Osteoblast (primary cell): ENCODE measurements at regions not wholly inside any gene's neighbourhood (a gene's known extent, or its start where the extent isn't known, plus 50 kb on each side); places are given as distances from the start of the nearest gene placed in this dataset.

Experiments used
- DNase-seq: peaks from one replicate; pipeline ENCODE4 v3.0.0; 2011; ENCODE audit warnings: low spot score, mixed read lengths; ENCODE audit not compliant: insufficient read length; ENCODE audit errors: missing footprints
- H2AFZ ChIP-seq: 2 replicates; pipeline ENCODE4 v1.6.0; 2011; ENCODE audit warnings: mild to moderate bottlenecking, low read length
- H3K27ac ChIP-seq: 2 replicates; pipeline ENCODE4 v1.5.1; 2011; ENCODE audit warnings: mild to moderate bottlenecking, low read depth, low read length, moderate library complexity
- H3K27me3 ChIP-seq: 2 replicates; pipeline ENCODE4 v1.6.0; 2012; ENCODE audit warnings: mild to moderate bottlenecking, control low read depth, inconsistent platforms, low read length, moderate library complexity; ENCODE audit not compliant: insufficient read depth
- H3K36me3 ChIP-seq: 2 replicates; pipeline ENCODE4 v1.5.1; 2011; ENCODE audit warnings: mild to moderate bottlenecking, low read length, control low read depth, moderate library complexity; ENCODE audit not compliant: insufficient read depth
- H3K4me1 ChIP-seq: 2 replicates; pipeline ENCODE4 v1.5.1; 2011; ENCODE audit warnings: mild to moderate bottlenecking, low read length, control low read depth, moderate library complexity; ENCODE audit not compliant: insufficient read depth
- H3K4me2 ChIP-seq: 2 replicates; pipeline ENCODE4 v1.6.0; 2011; ENCODE audit warnings: mild to moderate bottlenecking, low read length; ENCODE audit not compliant: insufficient read depth
- H3K4me3 ChIP-seq: fragments of 200-600 bp; sonication (generic); 3 replicates; pipeline ENCODE4 v1.5.1; 2012; ENCODE audit warnings: mild to moderate bottlenecking, low read length, inconsistent platforms; ENCODE audit not compliant: insufficient read depth
- H3K79me2 ChIP-seq: 2 replicates; pipeline ENCODE4 v1.6.0; 2012; ENCODE audit warnings: mild to moderate bottlenecking, low read length, control low read depth, inconsistent platforms; ENCODE audit not compliant: insufficient read depth
- H3K9me3 ChIP-seq: 2 replicates; pipeline ENCODE4 v1.5.1; 2011; ENCODE audit warnings: low read depth, low read length, control low read depth
- H4K20me1 ChIP-seq: 2 replicates; pipeline ENCODE4 v1.6.0; 2012; ENCODE audit warnings: mild to moderate bottlenecking, low read length, control low read depth; ENCODE audit not compliant: insufficient read depth
- TF ChIP-seq, protein P1 (sequence below): IDR thresholded peaks from 2 replicates; pipeline ENCODE4 v1.5.1; 2011; ENCODE audit warnings: mild to moderate bottlenecking, low read depth, low read length, moderate library complexity; ENCODE audit errors: extremely low read depth

DNA sequence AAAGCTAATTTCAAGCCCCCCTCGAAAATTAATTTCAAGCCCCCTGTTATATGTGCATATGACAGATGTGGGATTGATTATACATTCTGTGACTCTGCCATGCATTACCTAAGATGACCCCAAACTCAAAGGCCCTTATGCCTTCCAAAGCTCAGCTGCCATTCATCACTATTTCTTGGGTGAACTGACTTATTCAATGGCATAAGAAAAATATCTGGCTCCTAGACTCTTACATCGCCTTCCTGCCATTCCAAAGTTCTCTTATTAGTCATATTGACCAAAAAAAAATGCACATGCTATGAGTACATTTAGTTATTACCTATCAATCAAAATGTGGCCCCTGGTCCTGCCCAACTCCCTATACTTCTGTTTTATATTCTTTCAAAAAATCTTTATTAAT lies 291.8 kb upstream of the CHAC2 start:
- H2AFZ ChIP-seq, result no peak overlapping the region
- no peaks in the 10 kb centered on the region for H3K36me3 ChIP-seq
- no peak overlapping the region for H3K4me2 ChIP-seq
- H4K20me1 ChIP-seq, result no peaks in the 10 kb centered on the region
- no peak overlapping the region for H3K27ac ChIP-seq
- TF ChIP-seq, protein P1, sequence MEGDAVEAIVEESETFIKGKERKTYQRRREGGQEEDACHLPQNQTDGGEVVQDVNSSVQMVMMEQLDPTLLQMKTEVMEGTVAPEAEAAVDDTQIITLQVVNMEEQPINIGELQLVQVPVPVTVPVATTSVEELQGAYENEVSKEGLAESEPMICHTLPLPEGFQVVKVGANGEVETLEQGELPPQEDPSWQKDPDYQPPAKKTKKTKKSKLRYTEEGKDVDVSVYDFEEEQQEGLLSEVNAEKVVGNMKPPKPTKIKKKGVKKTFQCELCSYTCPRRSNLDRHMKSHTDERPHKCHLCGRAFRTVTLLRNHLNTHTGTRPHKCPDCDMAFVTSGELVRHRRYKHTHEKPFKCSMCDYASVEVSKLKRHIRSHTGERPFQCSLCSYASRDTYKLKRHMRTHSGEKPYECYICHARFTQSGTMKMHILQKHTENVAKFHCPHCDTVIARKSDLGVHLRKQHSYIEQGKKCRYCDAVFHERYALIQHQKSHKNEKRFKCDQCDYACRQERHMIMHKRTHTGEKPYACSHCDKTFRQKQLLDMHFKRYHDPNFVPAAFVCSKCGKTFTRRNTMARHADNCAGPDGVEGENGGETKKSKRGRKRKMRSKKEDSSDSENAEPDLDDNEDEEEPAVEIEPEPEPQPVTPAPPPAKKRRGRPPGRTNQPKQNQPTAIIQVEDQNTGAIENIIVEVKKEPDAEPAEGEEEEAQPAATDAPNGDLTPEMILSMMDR, result no peak
- no peaks in the 10 kb centered on the region for H3K9me3 ChIP-seq
- H3K4me3 ChIP-seq, result no peak overlapping the region
- no peak for DNase-seq
- H3K27me3 ChIP-seq, result no peaks in the 10 kb centered on the region
- H3K4me1 ChIP-seq, result no peaks in the 10 kb centered on the region
- no peaks in the 10 kb centered on the region for H3K79me2 ChIP-seq

DNA sequence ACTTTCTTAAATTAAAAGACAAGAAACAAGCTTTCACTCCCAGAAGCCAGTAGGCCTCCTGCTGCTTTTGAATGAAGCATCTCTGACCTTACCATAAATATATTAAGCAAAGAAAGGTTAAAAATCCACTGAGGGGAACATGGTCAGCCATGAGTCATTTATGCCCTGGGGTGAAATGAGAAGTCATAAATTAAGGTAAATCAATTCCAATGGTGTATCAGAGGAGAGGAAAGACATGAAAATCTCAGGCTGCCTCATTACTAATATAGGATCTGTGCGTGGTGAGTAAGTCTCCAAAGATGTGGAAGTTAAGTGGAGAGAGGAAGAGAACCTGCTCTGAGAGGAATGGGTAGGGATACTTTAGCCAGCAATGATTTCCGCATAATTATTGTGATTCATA lies 292.3 kb upstream of the CHAC2 start:
- Histone ChIP-seq H3K27ac (no peak overlapping the region), H3K36me3 (no peaks in the 10 kb centered on the region), H3K4me3 (no peak overlapping the region), H3K79me2 (no peaks in the 10 kb centered on the region), H3K27me3 (no peaks in the 10 kb centered on the region), H3K4me1 (no peaks in the 10 kb centered on the region), H2AFZ (no peak overlapping the region), H4K20me1 (no peaks in the 10 kb centered on the region), H3K4me2 (no peak overlapping the region), H3K9me3 (no peaks in the 10 kb centered on the region)
- TF ChIP-seq, protein P1, result no peak
- no peak for DNase-seq

DNA sequence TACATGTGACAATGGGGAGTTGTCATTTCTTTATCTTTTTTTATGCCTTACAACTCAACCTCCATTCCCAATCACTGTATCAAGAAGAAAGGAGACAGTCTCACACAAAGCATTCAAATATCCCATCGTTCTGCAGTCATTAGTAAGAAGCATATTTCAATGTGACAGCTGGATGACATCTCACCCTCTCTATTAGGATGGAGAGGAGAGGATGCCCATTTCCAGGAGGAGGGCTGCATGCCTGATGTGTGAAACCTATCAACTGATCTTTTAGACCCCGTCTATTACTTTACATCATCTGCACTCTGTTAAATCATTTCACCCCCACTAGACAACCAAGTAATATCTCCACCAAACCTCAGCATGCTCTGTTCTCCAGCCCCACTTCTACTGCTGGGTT lies 292.7 kb upstream of the CHAC2 start:
- TF ChIP-seq, protein P1, result no peak
- Histone ChIP-seq H3K36me3 (no peaks in the 10 kb centered on the region), H4K20me1 (no peaks in the 10 kb centered on the region), H3K79me2 (no peaks in the 10 kb centered on the region), H3K27me3 (no peaks in the 10 kb centered on the region), H3K4me1 (no peaks in the 10 kb centered on the region), H3K9me3 (no peaks in the 10 kb centered on the region), H3K27ac (no peak overlapping the region), H3K4me3 (no peak overlapping the region), H2AFZ (no peak overlapping the region), H3K4me2 (no peak overlapping the region)
- no peak for DNase-seq

DNA sequence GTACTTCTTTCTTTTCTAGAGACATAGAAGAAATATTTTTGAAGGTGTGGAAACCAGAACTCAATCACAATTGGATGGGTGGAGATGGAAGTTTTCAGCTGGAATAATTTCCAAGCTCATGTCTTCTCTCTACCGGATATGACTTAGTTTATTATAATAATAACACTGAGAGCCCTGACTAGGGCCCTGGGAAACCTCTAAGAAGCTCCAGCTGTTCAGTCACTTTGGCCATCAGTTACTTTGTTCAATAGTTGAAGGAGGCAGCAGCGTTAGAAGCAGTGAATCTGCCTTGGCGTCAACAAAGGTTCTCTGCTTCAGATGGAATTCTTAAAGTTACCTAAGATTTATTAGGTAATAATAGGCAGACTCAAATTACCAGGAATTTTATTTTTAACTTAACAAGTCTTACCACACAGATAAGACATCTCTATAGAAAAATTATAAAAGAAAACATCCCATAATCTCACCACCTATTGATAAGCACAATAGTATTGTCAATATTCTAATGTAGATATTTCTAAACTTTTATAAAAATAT lies 293.8 kb upstream of the CHAC2 start:
- Histone ChIP-seq H3K4me1 (no peaks in the 10 kb centered on the region), H3K4me3 (no peak overlapping the region), H3K79me2 (no peaks in the 10 kb centered on the region), H3K4me2 (no peak overlapping the region), H3K36me3 (no peaks in the 10 kb centered on the region), H3K9me3 (no peaks in the 10 kb centered on the region), H3K27ac (no peak overlapping the region), H4K20me1 (no peaks in the 10 kb centered on the region), H3K27me3 (no peaks in the 10 kb centered on the region), H2AFZ (no peak overlapping the region)
- DNase-seq, result no peak
- TF ChIP-seq, protein P1, result no peak
